ENCODE measurements at regions not wholly inside any gene's neighbourhood (a gene's known extent, or its start where the extent isn't known, plus 50 kb on each side); places are given as distances from the start of the nearest gene placed in this dataset.

GRCh38 chr3:73893089-73893488, 268.3 kb upstream of the PDZRN3 start:
- no peak for TF ChIP-seq CTCF (IDR thresholded peaks at IDR 0.05)
- no peak for TF ChIP-seq POLR2A (IDR thresholded peaks at IDR 0.05)

All from esophagus squamous epithelium (tissue), 4 donors.